Mucosa of descending colon (tissue), 3 donors: ENCODE measurements at regions not wholly inside any gene's neighbourhood (a gene's known extent, or its start where the extent isn't known, plus 50 kb on each side); places are given as distances from the start of the nearest gene placed in this dataset.

Experiments used
- ATAC-seq: fragments of 200-7000 bp; cut with Tn5 transposase; one replicate; pipeline ENCODE4 v1.9.1; 2020; ENCODE audit warnings: mild to moderate bottlenecking, moderate library complexity
- DNase-seq, 3 donors: peaks; one replicate each; pipeline ENCODE4 v3.0.0-alpha.2; 2020
- H3K36me3 ChIP-seq: fragments of 200-600 bp; one replicate; pipeline ENCODE4 v1.8.0; 2021; ENCODE audit warnings: low read depth, mild to moderate bottlenecking
- H3K4me1 ChIP-seq: fragments of 200-600 bp; one replicate; pipeline ENCODE4 v1.8.0; 2021; ENCODE audit warnings: low read depth, mild to moderate bottlenecking
- H3K4me3 ChIP-seq: fragments of 200-600 bp; one replicate; pipeline ENCODE4 v1.8.0; 2021; ENCODE audit warnings: mild to moderate bottlenecking
- H3K9me3 ChIP-seq: fragments of 200-600 bp; one replicate; pipeline ENCODE4 v1.8.0; 2021; ENCODE audit warnings: mild to moderate bottlenecking
- CTCF ChIP-seq: fragments of 200-600 bp; IDR thresholded peaks from one replicate; pipeline ENCODE4 v1.8.0; 2022; ENCODE audit warnings: antibody characterized with exemption, mild to moderate bottlenecking
- intact Hi-C, 2 donors: fragments of 100-400 bp; cut with DNase I in 1 of 2; cut with micrococcal nuclease in 1 of 2; formaldehyde crosslinking; loops; one replicate each; pipeline versions ENCODE4 v1.11.0 to v1.11.1; 2022; cut with DNase I, micrococcal nuclease
- donor health status: DM: no; HTN: no; CAD: no; lungs with moderate emphysema.
- donor health status: DM: no; HTN: no; CAD: no.
- donor health status: DM: no; HTN: yes; CAD: no.

- no peak for TF ChIP-seq CTCF
- H3K36me3 ChIP-seq: no peaks in the 10 kb centered on the region
- DNase-seq (no peak), ATAC-seq (no peak)
- no peaks in the 10 kb centered on the region for H3K9me3 ChIP-seq
- intact Hi-C loops: no loop called here
- no peak overlapping the region for H3K4me3 ChIP-seq
- no peaks in the 10 kb centered on the region for H3K4me1 ChIP-seq
These were observed 331.0 kb downstream of the PCDH7 start for GRCh38 chr4:31051151-31051550.

- H3K36me3 ChIP-seq: no peaks in the 10 kb centered on the region
- DNase-seq (no peak), ATAC-seq (no peak)
- no peaks in the 10 kb centered on the region for H3K9me3 ChIP-seq
- no peak overlapping the region for H3K4me3 ChIP-seq
- intact Hi-C loops: no loop called here
- H3K4me1 ChIP-seq: no peaks in the 10 kb centered on the region
- TF ChIP-seq CTCF: no peak
These were observed 331.4 kb downstream of the PCDH7 start for GRCh38 chr4:31051565-31051964.

- Histone ChIP-seq H3K9me3 (no peaks in the 10 kb centered on the region), H3K4me3 (no peak overlapping the region), H3K4me1 (no peaks in the 10 kb centered on the region), H3K36me3 (no peaks in the 10 kb centered on the region)
- DNase-seq (no peak), ATAC-seq (no peak)
- TF ChIP-seq CTCF: no peak
- intact Hi-C loops: no loop called here
These were observed 332.4 kb downstream of the PCDH7 start for GRCh38 chr4:31052519-31052918.

- DNase-seq: no peak
- intact Hi-C loops: no loop called here
- ATAC-seq: no peak
- Histone ChIP-seq H3K9me3 (no peaks in the 10 kb centered on the region), H3K36me3 (no peaks in the 10 kb centered on the region), H3K4me3 (no peak overlapping the region), H3K4me1 (no peaks in the 10 kb centered on the region)
- TF ChIP-seq CTCF: no peak
These were observed 333.3 kb downstream of the PCDH7 start for GRCh38 chr4:31053451-31053850.

GRCh38 chr4:31054295-31054694 is 334.1 kb downstream of the PCDH7 start:
- intact Hi-C loops: no loop called here
- DNase-seq: no peak
- Histone ChIP-seq H3K9me3 (no peaks in the 10 kb centered on the region), H3K4me1 (no peaks in the 10 kb centered on the region), H3K36me3 (no peaks in the 10 kb centered on the region), H3K4me3 (no peak overlapping the region)
- no peak for TF ChIP-seq CTCF
- no peak for ATAC-seq

GRCh38 chr4:31058656-31059055 is 338.5 kb downstream of the PCDH7 start:
- Histone ChIP-seq H3K36me3 (no peaks in the 10 kb centered on the region), H3K4me3 (no peak overlapping the region), H3K4me1 (no peaks in the 10 kb centered on the region), H3K9me3 (no peaks in the 10 kb centered on the region)
- ATAC-seq (no peak), DNase-seq (no peak)
- intact Hi-C loops: no loop called here
- TF ChIP-seq CTCF: no peak
